ENCODE measurements at regions not wholly inside any gene's neighbourhood (a gene's known extent, or its start where the extent isn't known, plus 50 kb on each side); places are given as distances from the start of the nearest gene placed in this dataset.

- TF ChIP-seq CTCF (IDR thresholded peaks at IDR 0.05) (no peak), POLR2A (IDR thresholded peaks at IDR 0.05) (no peak)
Observed at GRCh38 chr5:135688385-135688784, 109.6 kb upstream of the CXCL14 start.
